BJ (cell line): ENCODE measurements at regions not wholly inside any gene's neighbourhood (a gene's known extent, or its start where the extent isn't known, plus 50 kb on each side); places are given as distances from the start of the nearest gene placed in this dataset.

ENCODE experiments used
- CTCF ChIA-PET: fragments of 350-600 bp; formaldehyde crosslinking; extraction: SDS; loops from one replicate; lab custom pipeline; 2021; ENCODE audit warnings: antibody characterized with exemption, inconsistent platforms; lab: Yijun Ruan, JAX
- POLR2A ChIA-PET: fragments of 300-600 bp; sonication (Branson Sonifier 250); formaldehyde crosslinking; extraction: SDS; loops from one replicate; lab custom pipeline; 2021; ENCODE audit warnings: antibody characterized with exemption; lab: Charles Lee
- DNase-seq: peaks from one replicate; pipeline ENCODE4 v3.0.0-alpha.2; 2011; ENCODE audit warnings: low read depth
- H3K27me3 ChIP-seq: 2 replicates; pipeline ENCODE4 v1.6.0; 2011; ENCODE audit warnings: low read length; ENCODE audit not compliant: control insufficient read depth, insufficient read depth
- H3K36me3 ChIP-seq: 2 replicates; pipeline ENCODE4 v1.5.1; 2011; ENCODE audit warnings: low read length; ENCODE audit not compliant: control insufficient read depth, insufficient read depth
- H3K4me3 ChIP-seq: 2 replicates; pipeline ENCODE4 v1.5.1; 2011; ENCODE audit warnings: low read depth, mild to moderate bottlenecking, control low read depth, low read length
- TF ChIP-seq, protein P1 (sequence below): IDR thresholded peaks from 2 replicates; pipeline ENCODE4 v1.5.1; 2011; ENCODE audit warnings: low read depth, mild to moderate bottlenecking, control low read depth, inconsistent platforms, low read length, moderate library complexity; ENCODE audit not compliant: insufficient read depth

DNA sequence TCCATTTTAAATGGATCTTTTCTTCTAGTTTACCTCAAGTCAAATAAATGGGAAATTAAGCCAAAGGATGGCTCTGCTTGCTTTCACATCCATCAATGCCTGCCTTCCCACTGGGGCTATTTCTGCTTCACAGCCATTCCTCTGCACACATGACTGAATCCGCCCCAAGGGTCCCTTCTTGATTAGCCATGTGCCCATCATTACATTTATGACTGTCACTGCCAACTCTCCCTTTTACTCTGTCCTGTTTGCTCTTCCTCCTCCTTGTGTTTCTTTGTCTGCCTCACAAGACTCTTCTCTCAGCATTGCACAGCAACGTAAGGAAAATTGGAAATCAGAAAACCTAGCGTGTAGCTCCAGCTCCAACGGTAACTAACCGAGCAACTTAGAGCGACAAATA, 410.2 kb downstream of the TBC1D4 start:
- DNase-seq, result no peak
- CTCF ChIA-PET, result interaction anchor here (0.6 kb wide), 1 partner anchor 47 kb away, joined by 3 read pairs; no protein-coding TSS in a partner anchor

DNA sequence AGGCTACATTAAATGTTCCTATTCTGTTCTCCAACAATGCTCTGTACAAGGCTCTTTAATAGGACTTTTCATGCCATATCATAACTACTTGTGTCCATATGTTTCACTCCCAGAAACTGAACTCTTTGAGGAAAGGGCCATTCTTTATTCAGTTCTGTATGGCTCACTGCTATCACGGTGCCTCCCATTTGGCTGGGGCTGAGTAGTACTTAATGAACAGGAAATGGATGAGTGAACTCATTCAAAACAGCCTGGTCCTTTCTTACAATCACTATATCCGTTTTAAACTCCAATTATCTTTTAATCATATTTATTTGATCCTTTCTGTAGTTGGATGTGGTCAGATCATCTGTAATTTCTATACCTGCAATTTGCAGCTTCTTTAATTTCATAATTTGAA, 410.6 kb downstream of the TBC1D4 start:
- TF ChIP-seq, protein P1, sequence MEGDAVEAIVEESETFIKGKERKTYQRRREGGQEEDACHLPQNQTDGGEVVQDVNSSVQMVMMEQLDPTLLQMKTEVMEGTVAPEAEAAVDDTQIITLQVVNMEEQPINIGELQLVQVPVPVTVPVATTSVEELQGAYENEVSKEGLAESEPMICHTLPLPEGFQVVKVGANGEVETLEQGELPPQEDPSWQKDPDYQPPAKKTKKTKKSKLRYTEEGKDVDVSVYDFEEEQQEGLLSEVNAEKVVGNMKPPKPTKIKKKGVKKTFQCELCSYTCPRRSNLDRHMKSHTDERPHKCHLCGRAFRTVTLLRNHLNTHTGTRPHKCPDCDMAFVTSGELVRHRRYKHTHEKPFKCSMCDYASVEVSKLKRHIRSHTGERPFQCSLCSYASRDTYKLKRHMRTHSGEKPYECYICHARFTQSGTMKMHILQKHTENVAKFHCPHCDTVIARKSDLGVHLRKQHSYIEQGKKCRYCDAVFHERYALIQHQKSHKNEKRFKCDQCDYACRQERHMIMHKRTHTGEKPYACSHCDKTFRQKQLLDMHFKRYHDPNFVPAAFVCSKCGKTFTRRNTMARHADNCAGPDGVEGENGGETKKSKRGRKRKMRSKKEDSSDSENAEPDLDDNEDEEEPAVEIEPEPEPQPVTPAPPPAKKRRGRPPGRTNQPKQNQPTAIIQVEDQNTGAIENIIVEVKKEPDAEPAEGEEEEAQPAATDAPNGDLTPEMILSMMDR, result no peak
- CTCF ChIA-PET, result no interaction called here
- DNase-seq, result no peak
- H3K36me3 ChIP-seq, result no peaks in the 10 kb centered on the region
- H3K27me3 ChIP-seq, result no peaks in the 10 kb centered on the region
- H3K4me3 ChIP-seq, result no peak overlapping the region
- POLR2A ChIA-PET, result no interaction called here

More for the DNA sequence above, 410.2 kb downstream of the TBC1D4 start:
- Histone ChIP-seq H3K27me3 (no peaks in the 10 kb centered on the region), H3K4me3 (no peak overlapping the region), H3K36me3 (no peaks in the 10 kb centered on the region)
- TF ChIP-seq, protein P1, result no peak
- POLR2A ChIA-PET, result no interaction called here

DNA sequence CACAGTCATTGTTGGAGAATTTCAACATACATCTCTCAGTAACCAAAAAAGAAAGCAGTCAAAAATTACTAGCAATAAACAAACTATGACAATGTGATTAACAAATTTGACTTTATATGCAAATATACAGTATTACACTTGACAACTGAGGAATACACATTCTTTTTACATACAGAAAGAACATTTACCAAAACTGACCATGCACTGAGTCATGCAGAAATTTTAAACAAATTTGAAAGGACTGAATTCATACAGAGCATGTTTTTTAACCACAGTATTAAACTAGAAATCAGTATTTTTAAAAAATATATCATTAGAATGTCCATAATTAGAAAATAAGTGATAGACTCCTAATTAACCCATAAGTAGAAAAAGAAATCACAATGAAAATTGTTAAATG, 420.1 kb downstream of the TBC1D4 start:
- TF ChIP-seq, protein P1, result no peak
- DNase-seq, result no peak
- Histone ChIP-seq H3K27me3 (no peaks in the 10 kb centered on the region; the same call in 1 of the 2 replicates), H3K4me3 (no peak overlapping the region), H3K36me3 (no peaks in the 10 kb centered on the region)
- POLR2A ChIA-PET, result no interaction called here
- CTCF ChIA-PET, result no interaction called here

DNA sequence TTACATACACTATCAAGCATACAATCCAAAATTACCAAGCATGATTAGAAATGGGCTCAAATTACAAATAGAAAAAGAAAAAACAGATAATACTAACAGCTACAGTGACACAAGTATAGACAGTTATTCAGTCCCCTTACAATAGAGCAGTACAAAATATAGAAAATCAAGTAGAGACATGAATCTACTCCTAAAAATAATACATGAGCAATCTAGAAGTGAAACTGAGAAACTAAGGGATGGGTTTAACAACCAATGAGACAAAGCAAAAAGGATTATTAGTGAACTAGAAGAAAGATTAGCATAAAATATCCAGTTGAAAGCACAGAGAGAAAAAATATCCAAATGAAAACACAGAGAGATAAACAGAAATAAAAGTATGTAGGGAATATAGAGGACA, 426.7 kb downstream of the TBC1D4 start:
- TF ChIP-seq, protein P1, result no peak
- ChIA-PET POLR2A (no interaction called here), CTCF (no interaction called here)
- DNase-seq, result no peak
- Histone ChIP-seq H3K27me3 (no peaks in the 10 kb centered on the region), H3K36me3 (no peaks in the 10 kb centered on the region), H3K4me3 (no peak overlapping the region)

DNA sequence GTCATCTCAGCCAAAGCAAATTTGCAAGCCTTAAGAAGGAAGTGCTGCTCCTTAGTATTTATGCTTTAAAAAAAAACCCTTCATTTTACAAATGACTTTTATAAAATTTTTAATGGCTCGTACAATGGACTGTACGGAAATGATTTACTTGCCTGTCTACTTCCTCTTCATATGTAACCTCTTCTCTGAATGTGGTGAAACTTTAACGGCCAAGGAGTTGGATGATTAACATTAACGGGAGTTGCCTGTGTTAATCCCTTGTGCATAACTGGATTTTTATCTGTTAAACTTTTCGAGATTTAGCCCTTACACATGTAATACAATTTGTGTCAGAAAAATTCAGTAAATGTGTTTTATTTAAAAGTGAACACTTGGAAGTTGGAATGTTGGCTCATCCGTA, 429.4 kb downstream of the TBC1D4 start:
- no peak for DNase-seq
- POLR2A ChIA-PET, result no interaction called here
- no peak overlapping the region for H3K4me3 ChIP-seq
- H3K36me3 ChIP-seq, result no peaks in the 10 kb centered on the region
- CTCF ChIA-PET, result no interaction called here
- no peaks in the 10 kb centered on the region for H3K27me3 ChIP-seq
- TF ChIP-seq, protein P1, result no peak
